Central memory CD8-positive, alpha-beta T cell (primary cell): ENCODE measurements at regions not wholly inside any gene's neighbourhood (a gene's known extent, or its start where the extent isn't known, plus 50 kb on each side); places are given as distances from the start of the nearest gene placed in this dataset.

ENCODE experiments used
- ATAC-seq: fragments of 150-1000 bp; cut with Tn5 transposase; replicated peaks from 2 replicates; pipeline ENCODE4 v1.10.0; 2022; ENCODE audit warnings: mild to moderate bottlenecking, moderate FRiP score, moderate number of reproducible peaks; ENCODE audit not compliant: poor library complexity, severe bottlenecking; ENCODE audit errors: extremely low read depth
- DNase-seq, 2 donors: peaks; one replicate each; pipeline ENCODE4 v3.0.0; 2021; ENCODE audit warnings: low spot score in 2 of 2
- H3K27ac Mint-ChIP-seq: one replicate; pipeline ENCODE4 v1.8.0; 2022; ENCODE audit warnings: low read depth, mild to moderate bottlenecking, moderate library complexity, mixed read lengths
- H3K27me3 Mint-ChIP-seq: one replicate; pipeline ENCODE4 v1.8.0; 2022; ENCODE audit warnings: mixed read lengths
- H3K36me3 Mint-ChIP-seq: one replicate; pipeline ENCODE4 v1.8.0; 2022; ENCODE audit warnings: mild to moderate bottlenecking, moderate library complexity, mixed read lengths; ENCODE audit not compliant: insufficient read depth
- H3K4me1 Mint-ChIP-seq: one replicate; pipeline ENCODE4 v1.8.0; 2022; ENCODE audit warnings: mixed read lengths
- H3K4me3 Mint-ChIP-seq: one replicate; pipeline ENCODE4 v1.8.0; 2022; ENCODE audit warnings: mild to moderate bottlenecking, moderate library complexity, mixed read lengths
- H3K9me3 Mint-ChIP-seq: one replicate; pipeline ENCODE4 v1.8.0; 2022; ENCODE audit warnings: mixed read lengths

DNA sequence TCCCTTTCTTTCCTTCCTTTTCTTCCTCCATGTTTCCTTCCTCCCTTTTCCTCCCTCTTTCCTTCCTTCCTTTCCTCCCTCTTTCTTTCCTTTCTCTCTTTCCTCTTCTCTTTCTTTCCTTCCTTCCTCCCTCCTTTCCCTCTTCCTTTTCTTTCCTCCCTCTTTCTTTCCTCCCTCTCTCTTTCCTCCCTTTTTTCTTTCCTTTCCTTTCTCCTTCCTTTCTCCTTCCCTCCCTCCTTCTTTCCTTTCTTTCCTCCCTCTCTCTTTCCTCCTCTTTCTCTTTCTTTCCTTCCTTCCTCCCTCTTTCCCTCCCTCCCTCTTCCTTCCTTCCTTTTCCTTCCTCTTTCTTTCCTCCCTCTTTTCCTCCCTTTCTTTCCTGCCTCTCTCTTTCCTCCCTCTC, 86.3 kb upstream of the FERMT1 start:
- no peaks in the 10 kb centered on the region for H3K4me1 Mint-ChIP-seq
- H3K9me3 Mint-ChIP-seq, result peaks cover 19% of the 10 kb centered on the region
- ATAC-seq, result no peak
- DNase-seq, result no peak
- H3K4me3 Mint-ChIP-seq, result no peak overlapping the region
- H3K27ac Mint-ChIP-seq, result no peak overlapping the region
- no peaks in the 10 kb centered on the region for H3K36me3 Mint-ChIP-seq
- H3K27me3 Mint-ChIP-seq, result peaks cover 26% of the 10 kb centered on the region

DNA sequence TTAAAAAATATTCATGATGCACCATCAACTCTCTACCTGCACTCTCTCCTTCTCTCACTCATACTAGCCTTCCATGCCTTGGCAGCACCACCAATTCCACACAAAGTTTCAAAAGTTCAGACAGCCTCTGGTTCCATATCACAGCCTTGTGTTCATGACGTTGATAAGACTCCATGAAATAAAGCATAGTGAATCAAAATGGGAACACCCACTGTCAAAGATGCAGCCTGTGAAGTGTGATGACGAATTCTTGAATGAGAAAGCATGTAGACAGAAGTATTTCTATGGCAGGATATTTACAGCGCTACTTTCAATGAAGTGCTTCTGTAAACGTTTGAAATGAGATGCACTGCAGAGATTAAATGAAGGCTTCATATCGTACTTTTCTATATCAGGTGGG, 77.3 kb upstream of the FERMT1 start:
- DNase-seq (no peak), ATAC-seq (no peak)
- H3K36me3 Mint-ChIP-seq, result no peaks in the 10 kb centered on the region
- H3K9me3 Mint-ChIP-seq, result peaks cover 6% of the 10 kb centered on the region
- H3K4me3 Mint-ChIP-seq, result no peak overlapping the region
- no peaks in the 10 kb centered on the region for H3K27me3 Mint-ChIP-seq
- H3K4me1 Mint-ChIP-seq, result no peaks in the 10 kb centered on the region
- no peak overlapping the region for H3K27ac Mint-ChIP-seq

DNA sequence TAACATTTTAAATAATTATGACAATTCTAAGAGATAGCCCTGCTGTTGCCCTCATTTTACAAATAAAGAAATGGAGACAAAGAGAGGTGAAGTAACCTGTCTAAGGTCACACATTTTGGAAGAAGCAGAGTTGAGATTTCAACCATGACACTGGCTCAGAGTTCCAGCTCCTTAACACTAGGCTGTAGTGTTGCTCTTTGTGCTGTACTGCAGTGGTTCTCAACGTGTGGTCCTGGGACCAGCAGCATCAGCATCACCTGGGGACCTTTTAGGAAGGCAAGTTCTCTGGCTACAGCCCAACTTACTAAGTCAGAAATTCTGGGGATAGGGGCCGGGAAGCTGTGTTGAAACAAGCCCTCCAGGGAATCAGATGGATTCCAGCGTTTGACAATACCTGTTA, 62.4 kb upstream of the FERMT1 start:
- Mint-ChIP-seq H3K36me3 (no peaks in the 10 kb centered on the region), H3K9me3 (no peaks in the 10 kb centered on the region), H3K27me3 (peaks cover 62% of the 10 kb centered on the region), H3K27ac (no peak overlapping the region), H3K4me1 (no peaks in the 10 kb centered on the region), H3K4me3 (no peak overlapping the region)
- no peak for DNase-seq
- no peak for ATAC-seq

DNA sequence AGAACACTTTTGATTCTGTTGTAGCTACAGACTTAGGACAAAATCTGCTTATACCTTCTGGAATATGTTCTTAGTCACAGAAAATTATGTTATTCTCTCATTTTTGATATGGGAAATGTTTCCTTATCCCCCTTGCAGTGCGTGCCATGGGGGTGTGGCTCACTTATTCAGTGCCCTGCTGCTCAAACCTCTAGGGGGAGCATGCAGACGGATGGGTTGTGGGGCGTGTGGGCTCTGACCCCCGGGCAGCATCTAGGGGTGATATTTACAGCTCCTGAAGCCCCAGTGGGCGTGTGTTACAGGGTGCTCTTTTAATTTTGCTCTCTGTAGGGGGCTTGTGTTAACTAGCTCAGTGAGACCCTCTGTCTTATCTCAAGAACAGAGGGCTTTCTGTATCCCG, 61.3 kb upstream of the FERMT1 start:
- no peak overlapping the region for H3K4me3 Mint-ChIP-seq
- H3K9me3 Mint-ChIP-seq, result no peaks in the 10 kb centered on the region
- H3K4me1 Mint-ChIP-seq, result no peaks in the 10 kb centered on the region
- no peak for DNase-seq
- H3K27me3 Mint-ChIP-seq, result peaks cover 65% of the 10 kb centered on the region
- no peak for ATAC-seq
- no peaks in the 10 kb centered on the region for H3K36me3 Mint-ChIP-seq
- H3K27ac Mint-ChIP-seq, result no peak overlapping the region

DNA sequence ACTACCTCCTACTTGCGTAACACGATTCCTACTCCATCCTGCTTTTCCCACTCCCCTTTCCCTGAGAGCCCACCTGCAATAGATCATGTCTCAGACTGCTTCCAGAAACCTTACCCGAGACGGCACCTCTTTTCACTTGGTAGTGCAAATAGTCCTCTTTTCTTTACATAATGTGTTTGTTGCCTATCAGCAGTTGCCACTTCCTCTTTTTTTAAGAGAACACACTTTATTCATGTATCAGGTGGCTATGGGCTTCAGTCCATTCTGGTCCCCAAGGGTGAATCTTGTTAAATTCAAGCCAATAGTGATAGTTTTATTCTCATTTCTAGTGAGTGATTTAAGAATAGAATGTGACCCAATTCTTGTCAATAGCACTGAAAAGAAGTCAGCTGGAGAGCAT, 57.7 kb upstream of the FERMT1 start:
- H3K27me3 Mint-ChIP-seq, result peaks cover 42% of the 10 kb centered on the region
- H3K4me1 Mint-ChIP-seq, result no peaks in the 10 kb centered on the region
- no peak overlapping the region for H3K27ac Mint-ChIP-seq
- no peaks in the 10 kb centered on the region for H3K36me3 Mint-ChIP-seq
- no peak overlapping the region for H3K4me3 Mint-ChIP-seq
- ATAC-seq (no peak), DNase-seq (no peak)
- H3K9me3 Mint-ChIP-seq, result peaks cover under 1% of the 10 kb centered on the region

DNA sequence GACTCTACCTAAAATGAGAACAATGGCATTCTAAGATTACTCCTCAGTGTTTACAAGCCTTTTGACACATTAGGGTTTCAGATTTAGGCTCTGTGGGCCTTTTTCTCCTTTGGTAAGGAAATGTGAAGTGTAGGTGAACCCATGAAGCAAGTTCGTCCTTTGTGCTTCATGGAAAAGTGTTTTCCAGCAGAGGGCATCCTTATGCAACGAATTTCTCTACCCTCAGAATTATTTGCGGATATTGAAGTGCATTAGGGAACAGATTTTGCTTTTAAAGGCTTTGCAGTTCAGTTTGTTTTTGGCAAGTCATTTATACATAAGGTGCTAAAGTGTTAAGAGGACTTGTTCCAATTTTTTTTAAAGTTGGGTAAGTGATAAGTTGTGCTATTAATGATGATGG, 55.7 kb upstream of the FERMT1 start:
- no peak for DNase-seq
- Mint-ChIP-seq H3K36me3 (no peaks in the 10 kb centered on the region), H3K27me3 (peaks cover 35% of the 10 kb centered on the region), H3K4me3 (no peak overlapping the region), H3K4me1 (no peaks in the 10 kb centered on the region), H3K27ac (no peak overlapping the region), H3K9me3 (peaks cover 5% of the 10 kb centered on the region)
- no peak for ATAC-seq

DNA sequence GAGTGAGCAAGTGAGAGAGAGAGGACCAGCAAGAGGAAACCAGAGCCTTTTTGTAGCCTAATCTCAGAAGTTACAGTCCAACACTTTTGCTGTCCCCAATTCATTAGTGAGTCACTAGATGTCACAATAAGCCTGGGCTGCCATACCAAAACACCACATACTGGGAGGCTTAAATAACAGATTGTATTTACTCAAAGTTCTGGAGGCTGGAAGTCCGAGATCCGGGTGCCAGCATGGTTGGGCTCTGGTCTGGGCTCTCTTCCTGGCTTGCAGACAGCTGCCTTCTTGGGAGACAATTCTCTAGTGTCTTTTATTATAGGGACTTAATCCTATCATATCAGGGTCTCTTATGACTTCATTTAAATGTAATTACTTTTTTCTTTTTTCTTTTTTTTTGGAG, 50.7 kb upstream of the FERMT1 start:
- ATAC-seq (no peak), DNase-seq (no peak)
- Mint-ChIP-seq H3K4me3 (no peak overlapping the region), H3K27me3 (peaks cover 14% of the 10 kb centered on the region), H3K4me1 (no peaks in the 10 kb centered on the region), H3K27ac (no peak overlapping the region), H3K36me3 (no peaks in the 10 kb centered on the region), H3K9me3 (peaks cover 5% of the 10 kb centered on the region)
